Endothelial cell of umbilical vein (primary cell): ENCODE measurements at regions not wholly inside any gene's neighbourhood (a gene's known extent, or its start where the extent isn't known, plus 50 kb on each side); places are given as distances from the start of the nearest gene placed in this dataset.

Experiments used
- BruUV-seq: library from RNA; stranded (reverse); fragments of 400-500 nt; replicated peaks from 2 replicates; lab custom pipeline; 2021; lab: Mats Ljungman, UMichigan
- CTCF ChIA-PET: fragments of 300-600, 350-600 bp; sonication (Branson Sonifier 250); formaldehyde crosslinking; loops from one replicate; lab custom pipeline; 2021; ENCODE audit warnings: antibody characterized with exemption, inconsistent platforms; lab: Charles Lee
- POLR2A ChIA-PET: fragments of 300-600, 350-600 bp; sonication (Branson Sonifier 250); formaldehyde crosslinking; loops from one replicate; lab custom pipeline; 2021; ENCODE audit warnings: antibody characterized with exemption, inconsistent platforms; lab: Charles Lee
- DNase-seq: peaks from one replicate; pipeline ENCODE4 v3.0.0-alpha.2; 2011; ENCODE audit warnings: low read depth, low spot score
- FAIRE-seq: peaks from 2 replicates; lab custom pipeline; 2011; peaks lifted over from hg19 to GRCh38; lab: Jason Lieb, UNC
- H2AFZ ChIP-seq: 2 replicates; pipeline ENCODE4 v1.6.0; 2012; ENCODE audit warnings: low read depth, low read length, control low read depth, inconsistent platforms
- H3K27ac ChIP-seq: 2 replicates; pipeline ENCODE4 v1.5.1; 2011; ENCODE audit warnings: low read depth, mild to moderate bottlenecking, control low read depth, low read length, moderate library complexity; ENCODE audit not compliant: insufficient read depth
- H3K27me3 ChIP-seq, 2 experiments: 2 replicates each; pipeline versions ENCODE4 v1.6.0 to v1.6.1; 2011; ENCODE audit warnings: low read length in 2 of 2, mixed read lengths in 1 of 2; ENCODE audit not compliant: control insufficient read depth in 2 of 2, insufficient read depth in 2 of 2
- H3K36me3 ChIP-seq, 2 experiments: 2 replicates in 1 of 2; 3 replicates in 1 of 2; pipeline ENCODE4 v1.5.1; 2011; ENCODE audit warnings: low read length in 2 of 2, mild to moderate bottlenecking in 1 of 2, moderate library complexity in 1 of 2; ENCODE audit not compliant: control insufficient read depth in 2 of 2, insufficient read depth in 2 of 2; ENCODE audit errors: extremely low read depth in 1 of 2
- H3K4me1 ChIP-seq: 3 replicates; pipeline ENCODE4 v1.5.1; 2011; ENCODE audit warnings: mild to moderate bottlenecking, low read length; ENCODE audit not compliant: control insufficient read depth, insufficient read depth; ENCODE audit errors: extremely low read depth
- H3K4me2 ChIP-seq: 2 replicates; pipeline ENCODE4 v1.6.1; 2011; ENCODE audit warnings: low read length, control low read depth, mixed read lengths; ENCODE audit not compliant: insufficient read depth
- H3K4me3 ChIP-seq, 3 experiments: fragments of 200-600 bp in 1 of 3; sonication (generic), shearing (Covaris generic) in 1 of 3; replicated peaks in 1 of 3; 2 replicates each; pipeline ENCODE4 v1.5.1; 2011 to 2016; ENCODE audit warnings: control low read depth in 3 of 3, low read length in 3 of 3, mild to moderate bottlenecking in 2 of 3, inconsistent platforms in 1 of 3, low read depth in 1 of 3, moderate library complexity in 1 of 3; ENCODE audit not compliant: insufficient read depth in 1 of 3
- H3K79me2 ChIP-seq: 2 replicates; pipeline ENCODE4 v1.6.0; 2012; ENCODE audit warnings: low read length, inconsistent platforms; ENCODE audit not compliant: control insufficient read depth, insufficient read depth
- H3K9ac ChIP-seq: replicated peaks from 2 replicates; pipeline ENCODE3; 2011; ENCODE audit warnings: low read length, control low read depth; ENCODE audit not compliant: insufficient read depth; ENCODE audit errors: extremely low read depth
- H3K9me1 ChIP-seq: replicated peaks from 3 replicates; pipeline ENCODE4 v1.6.0; 2011; ENCODE audit warnings: mild to moderate bottlenecking, low read length; ENCODE audit not compliant: control insufficient read depth, insufficient read depth; ENCODE audit errors: extremely low read depth
- H3K9me3 ChIP-seq: replicated peaks from 2 replicates; pipeline ENCODE4 v1.5.1; 2012; ENCODE audit warnings: low read length, inconsistent platforms; ENCODE audit not compliant: control insufficient read depth, insufficient read depth
- H4K20me1 ChIP-seq: replicated peaks from 2 replicates; pipeline ENCODE3; 2011; ENCODE audit warnings: mild to moderate bottlenecking, low read length; ENCODE audit not compliant: control insufficient read depth, insufficient read depth; ENCODE audit errors: extremely low read depth
- EZH2 ChIP-seq: IDR thresholded peaks from 2 replicates; pipeline ENCODE4 v1.6.1; 2012; ENCODE audit warnings: borderline replicate concordance, low read depth, mild to moderate bottlenecking, moderate library complexity, low read length, inconsistent platforms; ENCODE audit not compliant: severe bottlenecking
- FOS ChIP-seq: IDR thresholded peaks from 2 replicates; pipeline ENCODE4 v1.6.1; 2011; ENCODE audit warnings: mild to moderate bottlenecking, low read length, moderate library complexity, borderline replicate concordance; ENCODE audit not compliant: insufficient read depth
- GATA2 ChIP-seq: IDR thresholded peaks from 2 replicates; pipeline ENCODE4 v1.7.0; 2011; ENCODE audit warnings: low read depth, mild to moderate bottlenecking, moderate library complexity, mixed read lengths, low read length; ENCODE audit not compliant: insufficient read length, insufficient read depth
- JUN ChIP-seq: IDR thresholded peaks from 2 replicates; pipeline ENCODE4 v1.6.1; 2011; ENCODE audit warnings: borderline replicate concordance, low read depth; ENCODE audit not compliant: insufficient read length, insufficient read depth
- MYC ChIP-seq: IDR thresholded peaks from one replicate; pipeline ENCODE4 v1.6.1; 2011; ENCODE audit warnings: mild to moderate bottlenecking, low read depth, low read length
- POLR2A ChIP-seq: IDR thresholded peaks from 2 replicates; pipeline ENCODE4 v1.6.1; 2012; ENCODE audit warnings: low read depth, mild to moderate bottlenecking, control low read depth, low read length
- POLR2AphosphoS5 ChIP-seq: IDR thresholded peaks from 2 replicates; pipeline ENCODE4 v1.6.1; 2012; ENCODE audit warnings: low read depth, mild to moderate bottlenecking, control low read depth, low read length, moderate library complexity; ENCODE audit not compliant: insufficient read depth
- dilution Hi-C: fragments of 300-500 bp; cut with MboI; formaldehyde crosslinking; loops from one replicate; pipeline ENCODE4 v1.15.0; 2019; ENCODE audit warnings: low sequenced_read_pairs; ENCODE audit not compliant: extremely low pct_ligation_motif_present
- intact Hi-C: fragments of 100-400 bp; cut with micrococcal nuclease; formaldehyde crosslinking; loops from one replicate; pipeline ENCODE4 v1.10.0; 2022
- TF ChIP-seq, protein P1 (sequence below), 2 donors: IDR thresholded peaks; 1 replicate in 1 of 2; 2 replicates in 1 of 2; pipeline ENCODE4 v1.5.1; 2011; ENCODE audit warnings: low read length in 2 of 2, mild to moderate bottlenecking in 2 of 2, moderate library complexity in 2 of 2, control low read depth in 1 of 2, inconsistent platforms in 1 of 2, low read depth in 1 of 2; ENCODE audit not compliant: insufficient read depth in 1 of 2; ENCODE audit errors: extremely low read depth in 1 of 2
- TF ChIP-seq, protein P2 (sequence below): IDR thresholded peaks from 2 replicates; pipeline ENCODE4 v1.6.1; 2011; ENCODE audit not compliant: insufficient read depth, insufficient read length

DNA sequence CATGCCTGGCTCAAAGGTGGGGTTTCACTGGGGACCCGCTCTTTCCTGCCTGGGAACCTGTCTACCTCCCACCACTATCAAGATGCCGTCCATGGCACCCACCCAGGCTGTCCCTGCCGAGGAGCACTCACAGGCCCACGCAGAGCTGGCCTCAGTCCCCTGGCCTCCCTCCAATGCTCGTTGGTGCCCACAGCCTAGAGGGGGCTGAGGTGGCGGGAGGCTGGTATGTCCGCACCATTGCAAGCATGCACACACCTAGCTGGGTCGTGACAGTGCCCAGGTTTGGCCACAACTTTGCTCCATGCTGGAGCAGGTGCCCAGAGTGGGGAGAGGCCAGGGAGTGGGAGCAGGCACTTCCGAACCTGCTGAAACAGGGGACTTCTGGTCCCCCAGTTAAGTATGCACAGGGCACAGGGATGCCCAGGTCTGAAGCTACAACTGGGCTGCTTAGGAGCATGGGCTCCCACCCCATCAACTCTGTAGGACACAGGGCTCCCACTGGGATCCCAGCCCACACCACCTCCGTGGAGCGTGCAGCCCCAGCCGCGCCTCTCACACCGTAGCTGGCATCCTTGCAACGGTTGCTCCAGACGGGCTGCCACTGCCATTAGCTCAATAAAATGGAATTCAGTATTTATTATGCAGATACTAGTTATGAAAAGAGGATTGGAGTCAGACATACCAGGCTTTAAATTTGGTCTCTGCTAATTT, 1376.1 kb upstream of the TENM3 start:
- H3K4me3 ChIP-seq, result no peak overlapping the region
- H3K9me1 ChIP-seq, result no peaks in the 10 kb centered on the region
- H3K9ac ChIP-seq, result no peak overlapping the region
- POLR2A ChIA-PET, result no interaction called here
- no peaks in the 10 kb centered on the region for H4K20me1 ChIP-seq
- TF ChIP-seq, protein P1, sequence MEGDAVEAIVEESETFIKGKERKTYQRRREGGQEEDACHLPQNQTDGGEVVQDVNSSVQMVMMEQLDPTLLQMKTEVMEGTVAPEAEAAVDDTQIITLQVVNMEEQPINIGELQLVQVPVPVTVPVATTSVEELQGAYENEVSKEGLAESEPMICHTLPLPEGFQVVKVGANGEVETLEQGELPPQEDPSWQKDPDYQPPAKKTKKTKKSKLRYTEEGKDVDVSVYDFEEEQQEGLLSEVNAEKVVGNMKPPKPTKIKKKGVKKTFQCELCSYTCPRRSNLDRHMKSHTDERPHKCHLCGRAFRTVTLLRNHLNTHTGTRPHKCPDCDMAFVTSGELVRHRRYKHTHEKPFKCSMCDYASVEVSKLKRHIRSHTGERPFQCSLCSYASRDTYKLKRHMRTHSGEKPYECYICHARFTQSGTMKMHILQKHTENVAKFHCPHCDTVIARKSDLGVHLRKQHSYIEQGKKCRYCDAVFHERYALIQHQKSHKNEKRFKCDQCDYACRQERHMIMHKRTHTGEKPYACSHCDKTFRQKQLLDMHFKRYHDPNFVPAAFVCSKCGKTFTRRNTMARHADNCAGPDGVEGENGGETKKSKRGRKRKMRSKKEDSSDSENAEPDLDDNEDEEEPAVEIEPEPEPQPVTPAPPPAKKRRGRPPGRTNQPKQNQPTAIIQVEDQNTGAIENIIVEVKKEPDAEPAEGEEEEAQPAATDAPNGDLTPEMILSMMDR (IDR thresholded peaks at IDR 0.05; ENCODE audit: extremely low read depth in 1 of 2, insufficient read depth in 1 of 2, low read depth in 1 of 2, low read length in 2 of 2), result no peak
- CTCF ChIA-PET, result no interaction called here
- no peak overlapping the region for H3K4me2 ChIP-seq
- no peaks in the 10 kb centered on the region for H3K36me3 ChIP-seq
- H3K4me1 ChIP-seq, result no peaks in the 10 kb centered on the region
- intact Hi-C loops (no loop called here), dilution Hi-C loops (no loop called here)
- no peak for DNase-seq
- no peak for FAIRE-seq
- no TSS peak for BruUV-seq
- H2AFZ ChIP-seq, result no peak overlapping the region
- no peaks in the 10 kb centered on the region for H3K27me3 ChIP-seq
- H3K9me3 ChIP-seq, result no peaks in the 10 kb centered on the region
- H3K79me2 ChIP-seq, result no peaks in the 10 kb centered on the region
- H3K27ac ChIP-seq, result no peak overlapping the region

DNA sequence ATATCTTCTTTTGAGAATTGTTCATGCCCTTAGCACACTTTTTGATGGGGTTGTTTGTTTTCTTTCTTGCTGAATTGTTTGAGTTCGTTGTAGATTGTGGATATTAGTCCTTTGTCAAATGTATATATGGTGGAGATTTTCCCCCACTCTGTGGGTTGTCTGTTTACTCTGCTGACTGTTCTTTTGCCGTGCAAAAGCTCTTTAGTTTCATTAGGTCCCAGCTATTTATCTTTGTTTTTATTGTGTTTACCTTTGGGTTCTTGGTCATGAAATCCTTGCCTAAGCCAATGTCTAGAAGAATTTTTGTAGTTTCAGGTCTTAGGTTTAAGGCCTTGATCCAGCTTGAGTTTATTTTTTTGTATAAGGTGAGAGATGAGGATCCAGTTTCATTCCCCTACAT, 1372.6 kb upstream of the TENM3 start:
- Histone ChIP-seq H4K20me1 (no peaks in the 10 kb centered on the region), H3K4me2 (no peak overlapping the region), H3K4me3 (no peak overlapping the region), H3K79me2 (no peaks in the 10 kb centered on the region), H3K27me3 (no peaks in the 10 kb centered on the region), H3K9me1 (no peaks in the 10 kb centered on the region), H3K9me3 (no peaks in the 10 kb centered on the region), H2AFZ (no peak overlapping the region), H3K4me1 (no peaks in the 10 kb centered on the region), H3K9ac (no peak overlapping the region), H3K27ac (no peak overlapping the region), H3K36me3 (no peaks in the 10 kb centered on the region)
- TF ChIP-seq POLR2AphosphoS5 (no peak), JUN (no peak), EZH2 (no peak), POLR2A (no peak), FOS (no peak), MYC (no peak), GATA2 (no peak)
- TF ChIP-seq, protein P2, sequence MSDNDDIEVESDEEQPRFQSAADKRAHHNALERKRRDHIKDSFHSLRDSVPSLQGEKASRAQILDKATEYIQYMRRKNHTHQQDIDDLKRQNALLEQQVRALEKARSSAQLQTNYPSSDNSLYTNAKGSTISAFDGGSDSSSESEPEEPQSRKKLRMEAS, result no peak
- TF ChIP-seq, protein P1 (IDR thresholded peaks at IDR 0.05; ENCODE audit: extremely low read depth in 1 of 2, insufficient read depth in 1 of 2, low read depth in 1 of 2, low read length in 2 of 2), result no peak
- no peak for FAIRE-seq
- intact Hi-C loops (no loop called here), dilution Hi-C loops (no loop called here)
- no peak for DNase-seq
- POLR2A ChIA-PET, result no interaction called here
- CTCF ChIA-PET, result no interaction called here
- no TSS peak for BruUV-seq
